Neural cell (in vitro differentiated cells): ENCODE measurements at regions not wholly inside any gene's neighbourhood (a gene's known extent, or its start where the extent isn't known, plus 50 kb on each side); places are given as distances from the start of the nearest gene placed in this dataset.

Experiments used
- H2AFZ ChIP-seq: fragments of 200-600, 300-800 bp; sonication (generic), shearing (Covaris generic); 2 replicates; pipeline ENCODE4 v1.6.0; 2014; ENCODE audit warnings: low read depth, mild to moderate bottlenecking, antibody characterized with exemption, low read length, moderate library complexity
- H3F3A ChIP-seq: fragments of 200-600 bp; shearing (Covaris generic); 2 replicates; pipeline ENCODE4 v1.6.1; 2016; ENCODE audit warnings: mild to moderate bottlenecking, moderate library complexity, mixed read lengths, antibody characterized with exemption, low read length; ENCODE audit not compliant: insufficient read depth, poor library complexity, severe bottlenecking
- H3K27ac ChIP-seq: fragments of 200-600, 300-800 bp; sonication (generic), shearing (Covaris generic); 2 replicates; pipeline ENCODE4 v1.5.1; 2014; ENCODE audit warnings: mild to moderate bottlenecking, low read length, moderate library complexity
- H3K27me3 ChIP-seq: fragments of 300-800, 200-600 bp; sonication (generic), shearing (Covaris generic); 2 replicates; pipeline ENCODE4 v1.6.0; 2014; ENCODE audit warnings: mild to moderate bottlenecking, low read depth, low read length, moderate library complexity; ENCODE audit not compliant: insufficient read depth
- H3K36me3 ChIP-seq: fragments of 300-800, 200-600 bp; sonication (generic), shearing (Covaris generic); 2 replicates; pipeline ENCODE4 v1.5.1; 2014; ENCODE audit warnings: mild to moderate bottlenecking, antibody characterized with exemption, low read length, moderate library complexity; ENCODE audit not compliant: insufficient read depth
- H3K4me2 ChIP-seq: fragments of 300-800, 200-600 bp; sonication (generic), shearing (Covaris generic); 2 replicates; pipeline ENCODE4 v1.6.0; 2014; ENCODE audit warnings: mild to moderate bottlenecking, low read length
- H3K4me3 ChIP-seq: fragments of 300-800, 200-600 bp; sonication (generic), shearing (Covaris generic); 2 replicates; pipeline ENCODE4 v1.5.1; 2014; ENCODE audit warnings: mild to moderate bottlenecking, low read length, moderate library complexity
- H3K79me2 ChIP-seq: fragments of 200-600 bp; shearing (Covaris generic); replicated peaks from 2 replicates; pipeline ENCODE4 v1.6.0; 2014; ENCODE audit warnings: mild to moderate bottlenecking, low read length, moderate library complexity; ENCODE audit not compliant: insufficient read depth
- H3K9ac ChIP-seq: fragments of 300-800, 200-600 bp; sonication (generic), shearing (Covaris generic); 2 replicates; pipeline ENCODE4 v1.6.1; 2016; ENCODE audit warnings: mild to moderate bottlenecking, low read length, mixed read lengths
- H3K9me2 ChIP-seq: fragments of 200-600 bp; shearing (Covaris generic); 2 replicates; pipeline ENCODE4 v1.6.1; 2016; ENCODE audit warnings: mild to moderate bottlenecking, low read length, mixed read lengths; ENCODE audit not compliant: insufficient read depth
- H3K9me3 ChIP-seq: fragments of 200-600, 300-800 bp; sonication (generic), shearing (Covaris generic); 2 replicates; pipeline ENCODE4 v1.6.1; 2016; ENCODE audit warnings: mild to moderate bottlenecking, mixed run types, low read length, moderate library complexity, mixed read lengths
- H4K20me1 ChIP-seq: fragments of 200-600 bp; shearing (Covaris generic); 2 replicates; pipeline ENCODE4 v1.6.1; 2016; ENCODE audit warnings: mild to moderate bottlenecking, mixed run types; ENCODE audit not compliant: insufficient read depth
- EP300 ChIP-seq: fragments of 450-650 bp; conservative IDR thresholded peaks from 2 replicates; pipeline ENCODE4 v1.6.1; 2014; ENCODE audit warnings: antibody characterized with exemption, mild to moderate bottlenecking, moderate library complexity; ENCODE audit not compliant: poor library complexity, severe bottlenecking
- EZH2 ChIP-seq: fragments of 200-600, 300-800 bp; shearing (Covaris generic), sonication (generic); IDR thresholded peaks from 2 replicates; pipeline ENCODE4 v1.6.1; 2014; ENCODE audit warnings: antibody characterized with exemption, low read length, borderline replicate concordance, mild to moderate bottlenecking; ENCODE audit not compliant: insufficient read depth, poor library complexity, severe bottlenecking
- MXI1 ChIP-seq: fragments of 450-650 bp; conservative IDR thresholded peaks from 2 replicates; pipeline ENCODE4 v1.6.1; 2014; ENCODE audit warnings: antibody characterized with exemption, mild to moderate bottlenecking; ENCODE audit not compliant: poor library complexity, severe bottlenecking
- POLR2AphosphoS5 ChIP-seq: IDR thresholded peaks from 2 replicates; pipeline ENCODE4 v1.6.1; 2012
- RAD21 ChIP-seq: fragments of 450-650 bp; conservative IDR thresholded peaks from 2 replicates; pipeline ENCODE4 v1.6.1; 2014; ENCODE audit warnings: antibody characterized with exemption, mild to moderate bottlenecking, moderate library complexity
- SMC3 ChIP-seq: fragments of 450-650 bp; conservative IDR thresholded peaks from 2 replicates; pipeline ENCODE4 v1.6.1; 2014; ENCODE audit warnings: antibody characterized with exemption, mild to moderate bottlenecking, moderate library complexity; ENCODE audit not compliant: poor library complexity
- TAF1 ChIP-seq: IDR thresholded peaks from 2 replicates; pipeline ENCODE4 v1.6.1; 2012; ENCODE audit warnings: low read depth
- TF ChIP-seq, protein P1 (sequence below): fragments of 450-650 bp; IDR thresholded peaks from 2 replicates; pipeline ENCODE4 v1.5.1; 2014; ENCODE audit warnings: antibody characterized with exemption, mild to moderate bottlenecking, moderate library complexity; ENCODE audit not compliant: poor library complexity, severe bottlenecking
- TF ChIP-seq, protein P2 (sequence below): IDR thresholded peaks from 2 replicates; pipeline ENCODE4 v1.6.1; 2012; ENCODE audit warnings: borderline replicate concordance

DNA sequence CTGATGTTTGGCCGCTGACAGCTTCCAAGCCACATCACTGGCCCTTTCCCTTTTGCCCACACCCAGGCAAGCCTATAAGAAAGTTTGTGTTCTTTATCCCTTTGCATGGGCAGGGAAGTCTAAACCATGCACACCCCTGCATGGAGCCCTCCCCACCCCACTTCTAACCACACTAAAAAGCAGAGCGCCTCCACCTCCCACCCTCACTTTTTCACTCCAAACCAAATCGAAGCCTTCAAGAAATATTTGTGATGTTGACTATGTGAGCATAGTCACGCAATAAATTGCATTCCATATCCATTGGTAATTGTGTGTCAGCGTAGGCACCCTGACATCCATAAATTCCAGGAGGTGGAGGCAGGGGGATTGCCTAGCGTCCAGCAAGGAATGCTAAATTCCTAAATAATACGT, 104.4 kb upstream of the LSM14A start:
- H3K27me3 ChIP-seq, result no peaks in the 10 kb centered on the region
- no peak overlapping the region for H3K4me2 ChIP-seq
- no peak overlapping the region for H2AFZ ChIP-seq
- no peaks in the 10 kb centered on the region for H3K9me2 ChIP-seq
- no peaks in the 10 kb centered on the region for H3K79me2 ChIP-seq
- TF ChIP-seq RAD21 (no peak), TAF1 (no peak), SMC3 (no peak), EP300 (no peak), POLR2AphosphoS5 (no peak), EZH2 (no peak), MXI1 (no peak)
- TF ChIP-seq, protein P1, sequence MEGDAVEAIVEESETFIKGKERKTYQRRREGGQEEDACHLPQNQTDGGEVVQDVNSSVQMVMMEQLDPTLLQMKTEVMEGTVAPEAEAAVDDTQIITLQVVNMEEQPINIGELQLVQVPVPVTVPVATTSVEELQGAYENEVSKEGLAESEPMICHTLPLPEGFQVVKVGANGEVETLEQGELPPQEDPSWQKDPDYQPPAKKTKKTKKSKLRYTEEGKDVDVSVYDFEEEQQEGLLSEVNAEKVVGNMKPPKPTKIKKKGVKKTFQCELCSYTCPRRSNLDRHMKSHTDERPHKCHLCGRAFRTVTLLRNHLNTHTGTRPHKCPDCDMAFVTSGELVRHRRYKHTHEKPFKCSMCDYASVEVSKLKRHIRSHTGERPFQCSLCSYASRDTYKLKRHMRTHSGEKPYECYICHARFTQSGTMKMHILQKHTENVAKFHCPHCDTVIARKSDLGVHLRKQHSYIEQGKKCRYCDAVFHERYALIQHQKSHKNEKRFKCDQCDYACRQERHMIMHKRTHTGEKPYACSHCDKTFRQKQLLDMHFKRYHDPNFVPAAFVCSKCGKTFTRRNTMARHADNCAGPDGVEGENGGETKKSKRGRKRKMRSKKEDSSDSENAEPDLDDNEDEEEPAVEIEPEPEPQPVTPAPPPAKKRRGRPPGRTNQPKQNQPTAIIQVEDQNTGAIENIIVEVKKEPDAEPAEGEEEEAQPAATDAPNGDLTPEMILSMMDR, result no peak
- TF ChIP-seq, protein P2, sequence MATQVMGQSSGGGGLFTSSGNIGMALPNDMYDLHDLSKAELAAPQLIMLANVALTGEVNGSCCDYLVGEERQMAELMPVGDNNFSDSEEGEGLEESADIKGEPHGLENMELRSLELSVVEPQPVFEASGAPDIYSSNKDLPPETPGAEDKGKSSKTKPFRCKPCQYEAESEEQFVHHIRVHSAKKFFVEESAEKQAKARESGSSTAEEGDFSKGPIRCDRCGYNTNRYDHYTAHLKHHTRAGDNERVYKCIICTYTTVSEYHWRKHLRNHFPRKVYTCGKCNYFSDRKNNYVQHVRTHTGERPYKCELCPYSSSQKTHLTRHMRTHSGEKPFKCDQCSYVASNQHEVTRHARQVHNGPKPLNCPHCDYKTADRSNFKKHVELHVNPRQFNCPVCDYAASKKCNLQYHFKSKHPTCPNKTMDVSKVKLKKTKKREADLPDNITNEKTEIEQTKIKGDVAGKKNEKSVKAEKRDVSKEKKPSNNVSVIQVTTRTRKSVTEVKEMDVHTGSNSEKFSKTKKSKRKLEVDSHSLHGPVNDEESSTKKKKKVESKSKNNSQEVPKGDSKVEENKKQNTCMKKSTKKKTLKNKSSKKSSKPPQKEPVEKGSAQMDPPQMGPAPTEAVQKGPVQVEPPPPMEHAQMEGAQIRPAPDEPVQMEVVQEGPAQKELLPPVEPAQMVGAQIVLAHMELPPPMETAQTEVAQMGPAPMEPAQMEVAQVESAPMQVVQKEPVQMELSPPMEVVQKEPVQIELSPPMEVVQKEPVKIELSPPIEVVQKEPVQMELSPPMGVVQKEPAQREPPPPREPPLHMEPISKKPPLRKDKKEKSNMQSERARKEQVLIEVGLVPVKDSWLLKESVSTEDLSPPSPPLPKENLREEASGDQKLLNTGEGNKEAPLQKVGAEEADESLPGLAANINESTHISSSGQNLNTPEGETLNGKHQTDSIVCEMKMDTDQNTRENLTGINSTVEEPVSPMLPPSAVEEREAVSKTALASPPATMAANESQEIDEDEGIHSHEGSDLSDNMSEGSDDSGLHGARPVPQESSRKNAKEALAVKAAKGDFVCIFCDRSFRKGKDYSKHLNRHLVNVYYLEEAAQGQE, result no peak
- H3K27ac ChIP-seq, result no peak overlapping the region
- H3K9ac ChIP-seq, result no peak overlapping the region
- H4K20me1 ChIP-seq, result no peaks in the 10 kb centered on the region
- no peak overlapping the region for H3K4me3 ChIP-seq
- H3K9me3 ChIP-seq, result no peaks in the 10 kb centered on the region
- H3K36me3 ChIP-seq, result no peaks in the 10 kb centered on the region
- H3F3A ChIP-seq, result no peaks in the 10 kb centered on the region

DNA sequence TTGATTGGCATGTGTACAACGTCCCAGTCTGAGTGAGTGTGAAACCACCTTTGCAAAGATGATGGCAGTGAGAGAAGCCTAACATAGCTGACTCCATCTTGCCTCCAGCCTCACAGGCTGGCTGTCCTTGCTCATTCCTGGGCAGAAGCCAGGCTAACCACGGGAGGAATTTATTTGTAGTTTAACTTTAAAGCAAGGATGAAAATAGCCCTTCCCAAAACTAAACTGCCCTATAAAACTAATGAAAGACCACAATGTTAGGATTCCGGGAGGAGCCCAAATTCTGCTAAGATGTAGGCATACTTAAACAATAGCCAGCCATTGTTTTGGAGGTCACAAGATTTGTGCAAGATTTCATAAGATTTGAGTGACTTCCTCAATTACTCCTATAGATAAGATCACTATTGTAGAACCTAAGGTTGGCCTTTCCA, 96.6 kb upstream of the LSM14A start:
- no peak overlapping the region for H3K4me3 ChIP-seq
- H3K27ac ChIP-seq, result no peak overlapping the region
- no peaks in the 10 kb centered on the region for H3K79me2 ChIP-seq
- no peak overlapping the region for H3K9ac ChIP-seq
- no peaks in the 10 kb centered on the region for H3F3A ChIP-seq
- TF ChIP-seq, protein P2, result no peak
- TF ChIP-seq SMC3, result no peak
- no peak for TF ChIP-seq MXI1
- no peak for TF ChIP-seq EZH2
- no peak for TF ChIP-seq RAD21
- no peak for TF ChIP-seq POLR2AphosphoS5
- TF ChIP-seq, protein P1, result no peak
- TF ChIP-seq EP300, result no peak
- no peak for TF ChIP-seq TAF1
- H3K4me2 ChIP-seq, result no peak overlapping the region
- no peaks in the 10 kb centered on the region for H4K20me1 ChIP-seq
- no peaks in the 10 kb centered on the region for H3K36me3 ChIP-seq
- H2AFZ ChIP-seq, result no peak overlapping the region
- H3K27me3 ChIP-seq, result no peaks in the 10 kb centered on the region
- no peaks in the 10 kb centered on the region for H3K9me3 ChIP-seq
- no peaks in the 10 kb centered on the region for H3K9me2 ChIP-seq
